OCI-LY1 (cell line): ENCODE measurements at regions not wholly inside any gene's neighbourhood (a gene's known extent, or its start where the extent isn't known, plus 50 kb on each side); places are given as distances from the start of the nearest gene placed in this dataset.

Experiments used
- H2AFZ ChIP-seq: fragments of 200-600 bp; sonication (generic), shearing (Covaris generic); 2 replicates; pipeline ENCODE4 v1.6.0; 2014; ENCODE audit warnings: antibody characterized with exemption, mild to moderate bottlenecking, low read length
- H3F3A ChIP-seq: fragments of 200-600 bp; sonication (generic), shearing (Covaris generic); 2 replicates; pipeline ENCODE4 v1.6.0; 2014; ENCODE audit warnings: mild to moderate bottlenecking, antibody characterized with exemption, low read length, moderate library complexity; ENCODE audit not compliant: insufficient read depth
- H3K27ac ChIP-seq: fragments of 200-600 bp; sonication (generic); 2 replicates; pipeline ENCODE4 v1.5.1; 2014; ENCODE audit warnings: low read length, mixed run types, mild to moderate bottlenecking, low read depth; ENCODE audit not compliant: poor library complexity, severe bottlenecking
- H3K27me3 ChIP-seq: fragments of 200-600 bp; sonication (generic); 2 replicates; pipeline ENCODE4 v1.6.0; 2014; ENCODE audit warnings: antibody characterized with exemption, mild to moderate bottlenecking, low read length, moderate library complexity; ENCODE audit not compliant: insufficient read depth
- H3K36me3 ChIP-seq: fragments of 200-600 bp; sonication (generic); 2 replicates; pipeline ENCODE4 v1.6.1; 2014; ENCODE audit warnings: mild to moderate bottlenecking, antibody characterized with exemption, low read length, moderate library complexity, mixed read lengths; ENCODE audit not compliant: insufficient read depth
- H3K4me1 ChIP-seq: fragments of 200-600 bp; sonication (generic); 2 replicates; pipeline ENCODE4 v1.5.1; 2014; ENCODE audit warnings: mild to moderate bottlenecking, low read length, moderate library complexity; ENCODE audit not compliant: insufficient read depth, severe bottlenecking
- H3K4me2 ChIP-seq: fragments of 200-600 bp; sonication (generic), shearing (Covaris generic); 2 replicates; pipeline ENCODE4 v1.6.1; 2014; ENCODE audit warnings: low read length
- H3K4me3 ChIP-seq: fragments of 200-600 bp; sonication (generic); 2 replicates; pipeline ENCODE4 v1.5.1; 2014; ENCODE audit warnings: low read length, low read depth, mild to moderate bottlenecking, mixed read lengths; ENCODE audit not compliant: poor library complexity, severe bottlenecking
- H3K79me2 ChIP-seq: fragments of 200-600 bp; shearing (Covaris generic); 2 replicates; pipeline ENCODE4 v1.6.1; 2016; ENCODE audit warnings: mixed run types, low read length, mixed read lengths; ENCODE audit not compliant: insufficient read depth
- H3K9ac ChIP-seq: fragments of 200-600 bp; sonication (generic), shearing (Covaris generic); 2 replicates; pipeline ENCODE4 v1.6.1; 2014; ENCODE audit warnings: mild to moderate bottlenecking, low read length, mixed read lengths
- H3K9me2 ChIP-seq: fragments of 200-600 bp; sonication (generic), shearing (Covaris generic); 2 replicates; pipeline ENCODE4 v1.6.1; 2014; ENCODE audit warnings: low read depth, mild to moderate bottlenecking, low read length, mixed read lengths
- H3K9me3 ChIP-seq: fragments of 200-600 bp; shearing (Covaris generic); 2 replicates; pipeline ENCODE4 v1.6.1; 2014; ENCODE audit warnings: low read length, mixed read lengths
- H4K20me1 ChIP-seq: fragments of 200-600 bp; sonication (generic), shearing (Covaris generic); 2 replicates; pipeline ENCODE4 v1.6.0; 2016; ENCODE audit warnings: mild to moderate bottlenecking, low read length; ENCODE audit not compliant: insufficient read depth
- EZH2 ChIP-seq: fragments of 200-600 bp; sonication (generic), shearing (Covaris generic); IDR thresholded peaks from 2 replicates; pipeline ENCODE4 v1.8.0; 2017; ENCODE audit warnings: borderline replicate concordance, mixed run types, mild to moderate bottlenecking, antibody characterized with exemption, low read length, moderate library complexity, mixed read lengths
- TF ChIP-seq, protein P1 (sequence below): fragments of 200-600 bp; sonication (generic), shearing (Covaris generic); IDR thresholded peaks from 2 replicates; pipeline ENCODE4 v1.5.1; 2017; ENCODE audit warnings: mild to moderate bottlenecking, antibody characterized with exemption, low read length, moderate library complexity, mixed read lengths

DNA sequence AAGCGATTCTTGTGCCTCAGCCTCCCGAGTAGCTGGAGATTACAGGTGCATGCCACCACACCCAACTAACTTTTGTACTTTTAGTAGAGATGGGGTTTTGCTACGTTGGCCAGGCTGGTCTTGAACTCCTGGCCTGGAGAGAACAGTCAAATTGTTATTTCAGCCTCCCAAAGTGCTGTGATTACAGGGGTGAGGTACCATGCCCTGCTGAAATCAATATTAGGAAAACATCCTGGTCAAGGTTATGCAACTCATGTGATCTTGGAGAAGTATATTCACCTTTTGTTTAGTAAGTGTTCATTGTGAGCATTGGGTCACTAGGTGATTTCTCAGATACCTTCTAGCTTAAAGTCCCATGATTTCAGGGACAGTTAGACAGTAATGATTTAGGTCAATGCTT is 167.8 kb downstream of the AASDH start:
- Histone ChIP-seq H3K9me2 (no peaks in the 10 kb centered on the region), H3K4me2 (no peak overlapping the region), H3K27ac (no peak overlapping the region), H3K36me3 (no peaks in the 10 kb centered on the region), H4K20me1 (no peaks in the 10 kb centered on the region), H3K4me3 (no peak overlapping the region), H3K79me2 (no peaks in the 10 kb centered on the region), H3F3A (no peaks in the 10 kb centered on the region), H3K27me3 (no peaks in the 10 kb centered on the region), H3K9ac (no peak overlapping the region), H2AFZ (no peak overlapping the region), H3K9me3 (no peaks in the 10 kb centered on the region), H3K4me1 (no peaks in the 10 kb centered on the region)
- TF ChIP-seq EZH2, result no peak
- TF ChIP-seq, protein P1, sequence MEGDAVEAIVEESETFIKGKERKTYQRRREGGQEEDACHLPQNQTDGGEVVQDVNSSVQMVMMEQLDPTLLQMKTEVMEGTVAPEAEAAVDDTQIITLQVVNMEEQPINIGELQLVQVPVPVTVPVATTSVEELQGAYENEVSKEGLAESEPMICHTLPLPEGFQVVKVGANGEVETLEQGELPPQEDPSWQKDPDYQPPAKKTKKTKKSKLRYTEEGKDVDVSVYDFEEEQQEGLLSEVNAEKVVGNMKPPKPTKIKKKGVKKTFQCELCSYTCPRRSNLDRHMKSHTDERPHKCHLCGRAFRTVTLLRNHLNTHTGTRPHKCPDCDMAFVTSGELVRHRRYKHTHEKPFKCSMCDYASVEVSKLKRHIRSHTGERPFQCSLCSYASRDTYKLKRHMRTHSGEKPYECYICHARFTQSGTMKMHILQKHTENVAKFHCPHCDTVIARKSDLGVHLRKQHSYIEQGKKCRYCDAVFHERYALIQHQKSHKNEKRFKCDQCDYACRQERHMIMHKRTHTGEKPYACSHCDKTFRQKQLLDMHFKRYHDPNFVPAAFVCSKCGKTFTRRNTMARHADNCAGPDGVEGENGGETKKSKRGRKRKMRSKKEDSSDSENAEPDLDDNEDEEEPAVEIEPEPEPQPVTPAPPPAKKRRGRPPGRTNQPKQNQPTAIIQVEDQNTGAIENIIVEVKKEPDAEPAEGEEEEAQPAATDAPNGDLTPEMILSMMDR, result no peak

GRCh38 chr4:56218230-56218895 is 168.9 kb downstream of the AASDH start:
- Histone ChIP-seq H3K4me3 (no peak overlapping the region), H3K27me3 (no peaks in the 10 kb centered on the region), H3K4me2 (no peak overlapping the region), H3K36me3 (no peaks in the 10 kb centered on the region), H4K20me1 (no peaks in the 10 kb centered on the region), H3K79me2 (no peaks in the 10 kb centered on the region), H3K27ac (no peak overlapping the region), H2AFZ (no peak overlapping the region), H3K9me3 (no peaks in the 10 kb centered on the region), H3K4me1 (no peaks in the 10 kb centered on the region), H3K9ac (no peak overlapping the region), H3K9me2 (no peaks in the 10 kb centered on the region), H3F3A (no peaks in the 10 kb centered on the region)
- TF ChIP-seq, protein P1, result no peak
- TF ChIP-seq EZH2, result no peak

DNA sequence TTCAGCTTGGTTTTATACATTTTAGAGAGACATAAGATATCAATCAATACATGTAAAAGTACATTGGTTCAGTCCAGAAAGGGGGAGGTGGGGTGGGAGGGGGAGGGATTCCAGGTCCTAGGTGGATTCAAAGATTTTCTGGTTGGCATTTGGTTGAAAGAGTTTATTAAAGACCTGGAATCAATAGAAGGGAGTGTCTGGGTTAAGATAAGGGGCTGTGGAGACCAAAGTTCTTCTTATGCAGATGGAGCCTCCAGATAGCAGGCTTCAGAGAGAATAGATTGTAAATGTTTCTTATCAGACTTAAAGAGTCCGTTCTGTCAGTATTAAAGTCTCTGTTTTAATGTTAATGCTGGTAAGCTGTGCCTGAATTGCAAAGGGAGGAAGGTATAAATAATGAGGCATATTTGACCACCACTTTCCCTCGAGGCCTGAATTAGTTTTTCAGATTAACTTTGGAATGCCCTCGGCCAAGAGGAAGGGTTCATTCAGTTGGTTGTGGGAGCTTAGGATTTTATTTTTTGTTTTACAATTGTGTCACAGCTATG is 169.9 kb downstream of the AASDH start:
- Histone ChIP-seq H3K4me1 (no peaks in the 10 kb centered on the region), H3K4me2 (no peak overlapping the region), H3K9ac (no peak overlapping the region), H3K9me3 (no peaks in the 10 kb centered on the region), H2AFZ (no peak overlapping the region), H3K4me3 (no peak overlapping the region), H4K20me1 (no peaks in the 10 kb centered on the region), H3K27me3 (no peaks in the 10 kb centered on the region), H3K9me2 (no peaks in the 10 kb centered on the region), H3K36me3 (no peaks in the 10 kb centered on the region), H3K27ac (no peak overlapping the region), H3K79me2 (no peaks in the 10 kb centered on the region), H3F3A (no peaks in the 10 kb centered on the region)
- TF ChIP-seq, protein P1, result no peak
